Heart right ventricle (tissue), 16 donors: ENCODE measurements at regions not wholly inside any gene's neighbourhood (a gene's known extent, or its start where the extent isn't known, plus 50 kb on each side); places are given as distances from the start of the nearest gene placed in this dataset.

Experiments used
- ATAC-seq, 8 donors: fragments of 200-7000 bp; cut with Tn5 transposase; one replicate each; pipeline ENCODE4 v1.9.1; 2020; ENCODE audit warnings: mild to moderate bottlenecking in 8 of 8, moderate library complexity in 8 of 8, moderate number of reproducible peaks in 1 of 8
- DNase-seq, 2 donors: peaks; one replicate each; pipeline ENCODE4 v3.0.0-alpha.2; 2020
- H3K27ac ChIP-seq, 10 donors: fragments of 200-600 bp; sonication (generic) in 2 of 10; one replicate each; pipeline versions ENCODE4 v1.5.0 to v1.8.0; 2020 to 2022; ENCODE audit warnings: mild to moderate bottlenecking in 3 of 10
- H3K27me3 ChIP-seq, 7 donors: fragments of 200-600 bp; one replicate each; pipeline ENCODE4 v1.8.0; 2021 to 2022; ENCODE audit warnings: mild to moderate bottlenecking in 2 of 7
- H3K36me3 ChIP-seq, 9 donors: fragments of 200-600 bp; sonication (generic) in 1 of 9; one replicate each; pipeline versions ENCODE4 v1.5.0 to v1.8.0; 2020 to 2022; ENCODE audit warnings: mild to moderate bottlenecking in 2 of 9
- H3K4me1 ChIP-seq, 9 donors: fragments of 200-600 bp; sonication (generic) in 1 of 9; one replicate each; pipeline versions ENCODE4 v1.5.0 to v1.8.0; 2020 to 2022; ENCODE audit warnings: mild to moderate bottlenecking in 4 of 9
- H3K4me3 ChIP-seq, 10 donors: fragments of 200-600 bp; sonication (generic) in 2 of 10; one replicate each; pipeline versions ENCODE4 v1.5.0 to v1.8.0; 2020 to 2022; ENCODE audit warnings: mild to moderate bottlenecking in 7 of 10, moderate library complexity in 2 of 10
- H3K9me3 ChIP-seq, 11 donors: fragments of 200-600 bp in 10 of 11; sonication (generic) in 2 of 11; one replicate each; pipeline versions ENCODE4 v1.5.0 to v1.8.0; 2013 to 2022; ENCODE audit warnings: mild to moderate bottlenecking in 2 of 11, control low read depth in 1 of 11, moderate library complexity in 1 of 11
- WGBS, 2 donors: extraction: QIAGEN DNeasy Blood & Tissue Kit; methylation state at CpG; one replicate each; pipeline ENCODE4 v1.1.7; 2013; ENCODE audit warnings: inconsistent platforms in 1 of 2; 5-methylcytosine and 5-hydroxymethylcytosine counted together
- intact Hi-C, 10 donors: fragments of 100-400 bp; cut with DNase I; formaldehyde crosslinking; loops; one replicate each; pipeline versions ENCODE4 v1.11.1 to v1.14.2; 2022
- TF ChIP-seq, protein P1 (sequence below), 9 donors: fragments of 200-600 bp; sonication (generic) in 2 of 9; IDR thresholded peaks; one replicate each; pipeline versions ENCODE4 v1.5.0 to v1.8.0; 2021 to 2022; ENCODE audit warnings: antibody characterized with exemption in 9 of 9, mild to moderate bottlenecking in 5 of 9, moderate library complexity in 1 of 9
- donor health status: Arrhythmogenic right ventricular cardiomyopathy.
- donor health status: ischemic (EF 13 %, LVEDD 7.1; RV severe dilation, severe dysfunction).
- donor health status: healthy with polysubstance abuse.
- donor health status: DM: no; HTN: yes; CAD: no.
- donor health status: DM: no; HTN: no; CAD: no.
- donor health status: ischemic (EF 25% LVEDD 6.9; RV normal size, moderate dysfunction).
- donor health status: ischemic (EF 25% LVEDD 5.7; RV mildly dilated, moderate dysfunction).
- donor health status: healthy.
- donor health status: DM: yes; HTN: yes; CAD: no.
- donor health status: Ischemic cardiomyopathy.
- donor health status: ischemic (EF 35%, LVEDD 5.7; RV mildly dilated, moderate dysfunction).
- donor health status: nonischemic (EF 11% LVEDD 7.7; RV severe dilation, severe dysfunction).
- donor health status: DM: yes; HTN: yes; CAD: no.
- donor health status: PGD.
- donor health status: ischemic (EF 29% LVEDD 5.4; RV normal size, mild dysfunction).
- donor health status: nonischemic (EF 23%, LVEDD 6.1; RV moderate dilation, normal function).

DNA sequence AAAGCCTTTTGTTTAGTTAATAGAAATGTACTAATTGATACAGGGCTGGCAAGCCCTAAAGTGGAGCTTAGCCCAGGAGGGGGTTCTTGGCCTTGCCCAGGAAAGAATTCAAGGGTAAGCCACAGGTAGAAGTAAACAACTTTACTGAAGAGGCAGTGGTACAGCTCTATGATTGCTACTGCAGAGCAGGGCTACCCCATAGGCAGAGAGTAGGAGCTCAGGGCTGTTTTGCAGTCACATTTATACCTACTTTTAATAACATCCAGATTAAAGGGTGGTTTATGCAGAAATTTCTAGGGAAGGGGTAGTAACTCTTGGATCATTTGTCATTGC, 680.4 kb upstream of the GJE1 start:
- intact Hi-C loops = no loop called here
- no peak for DNase-seq

DNA sequence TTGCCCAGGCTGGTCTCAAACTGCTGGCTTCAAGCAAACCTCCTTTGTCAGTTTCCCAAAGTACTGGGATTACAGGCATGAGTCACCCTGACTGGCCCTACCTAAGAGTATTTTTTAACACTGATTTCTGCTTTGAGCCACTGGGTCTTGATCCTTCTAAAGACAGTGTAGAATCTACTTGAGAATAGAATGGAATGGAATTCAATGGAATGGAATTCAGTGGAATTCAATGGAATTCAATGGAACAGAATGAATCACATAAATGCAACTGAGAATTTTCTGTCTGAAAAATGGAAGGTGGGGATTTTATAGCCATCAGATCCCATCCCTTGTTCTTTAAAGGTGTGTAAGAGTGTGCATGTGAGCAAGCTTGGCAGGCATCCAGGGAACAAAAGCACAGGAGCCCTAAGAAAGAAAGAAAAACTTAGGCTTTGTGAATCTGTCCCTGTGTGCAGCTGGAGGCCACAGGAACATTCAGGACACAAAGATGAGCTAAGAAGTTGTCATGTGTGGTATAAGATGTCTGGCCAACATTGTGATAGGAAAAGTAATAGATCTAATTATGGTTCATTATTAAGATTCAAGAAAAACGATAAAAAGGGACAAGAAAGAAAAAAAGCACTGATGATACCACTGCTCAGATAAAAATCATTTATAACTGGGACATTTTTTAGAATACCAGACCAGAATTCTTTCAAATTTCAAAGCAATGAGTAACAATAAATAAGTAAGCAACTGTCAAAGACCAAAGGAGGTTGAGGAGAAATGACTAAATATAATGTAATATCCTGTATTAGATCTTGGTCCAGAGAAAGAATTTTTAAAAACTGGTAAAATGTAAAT, 681.0 kb upstream of the GJE1 start:
- Histone ChIP-seq H3K4me3 (no peak overlapping the region), H3K27me3 (no peaks in the 10 kb centered on the region), H3K4me1 (peaks cover 0 to 4% (median 0%) of the 10 kb centered on the region in 9 donors), H3K27ac (no peak overlapping the region), H3K9me3 (no peaks in the 10 kb centered on the region), H3K36me3 (no peaks in the 10 kb centered on the region)
- ATAC-seq (no peak), DNase-seq (no peak)
- WGBS, 2 donors = 66 to 71% methylated on average over 1 of the region's 1 CpG
- TF ChIP-seq, protein P1, sequence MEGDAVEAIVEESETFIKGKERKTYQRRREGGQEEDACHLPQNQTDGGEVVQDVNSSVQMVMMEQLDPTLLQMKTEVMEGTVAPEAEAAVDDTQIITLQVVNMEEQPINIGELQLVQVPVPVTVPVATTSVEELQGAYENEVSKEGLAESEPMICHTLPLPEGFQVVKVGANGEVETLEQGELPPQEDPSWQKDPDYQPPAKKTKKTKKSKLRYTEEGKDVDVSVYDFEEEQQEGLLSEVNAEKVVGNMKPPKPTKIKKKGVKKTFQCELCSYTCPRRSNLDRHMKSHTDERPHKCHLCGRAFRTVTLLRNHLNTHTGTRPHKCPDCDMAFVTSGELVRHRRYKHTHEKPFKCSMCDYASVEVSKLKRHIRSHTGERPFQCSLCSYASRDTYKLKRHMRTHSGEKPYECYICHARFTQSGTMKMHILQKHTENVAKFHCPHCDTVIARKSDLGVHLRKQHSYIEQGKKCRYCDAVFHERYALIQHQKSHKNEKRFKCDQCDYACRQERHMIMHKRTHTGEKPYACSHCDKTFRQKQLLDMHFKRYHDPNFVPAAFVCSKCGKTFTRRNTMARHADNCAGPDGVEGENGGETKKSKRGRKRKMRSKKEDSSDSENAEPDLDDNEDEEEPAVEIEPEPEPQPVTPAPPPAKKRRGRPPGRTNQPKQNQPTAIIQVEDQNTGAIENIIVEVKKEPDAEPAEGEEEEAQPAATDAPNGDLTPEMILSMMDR (IDR thresholded peaks at IDR 0.05) = no peak
- intact Hi-C loops = no loop called here

More for the DNA sequence above, 680.4 kb upstream of the GJE1 start:
- ATAC-seq = peak in 2 of 8 donors; percentile 9 to 50
- Histone ChIP-seq H3K27ac (peak overlapping the region in 1 of 10 donors; percentile 3), H3K4me1 (peaks cover 0 to 4% (median 0%) of the 10 kb centered on the region in 9 donors), H3K27me3 (no peaks in the 10 kb centered on the region), H3K36me3 (no peaks in the 10 kb centered on the region), H3K4me3 (no peak overlapping the region), H3K9me3 (no peaks in the 10 kb centered on the region)
- TF ChIP-seq, protein P1 (IDR thresholded peaks at IDR 0.05) = no peak

DNA sequence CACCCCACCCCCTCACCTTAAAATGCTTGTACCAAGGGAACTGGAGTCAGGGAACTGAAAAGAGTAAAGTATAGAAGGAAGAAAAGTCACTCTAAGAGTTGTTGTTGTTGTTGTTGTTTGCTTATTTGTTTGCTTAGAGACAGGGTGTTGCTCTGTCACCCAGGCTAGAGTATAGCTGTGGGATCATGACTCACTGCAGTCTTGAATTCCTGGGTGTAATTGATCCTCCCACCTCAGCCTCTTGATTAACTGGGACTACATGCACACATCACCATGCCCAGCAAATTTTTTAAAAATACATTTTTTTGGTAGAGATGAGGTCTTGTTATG, 681.6 kb upstream of the GJE1 start:
- DNase-seq (no peak), ATAC-seq (no peak)
- TF ChIP-seq, protein P1 (IDR thresholded peaks at IDR 0.05) = no peak
- Histone ChIP-seq H3K27ac (no peak overlapping the region), H3K4me1 (peaks cover 0 to 4% (median 0%) of the 10 kb centered on the region in 9 donors), H3K27me3 (no peaks in the 10 kb centered on the region), H3K4me3 (no peak overlapping the region), H3K9me3 (no peaks in the 10 kb centered on the region), H3K36me3 (no peaks in the 10 kb centered on the region)
- intact Hi-C loops = no loop called here

DNA sequence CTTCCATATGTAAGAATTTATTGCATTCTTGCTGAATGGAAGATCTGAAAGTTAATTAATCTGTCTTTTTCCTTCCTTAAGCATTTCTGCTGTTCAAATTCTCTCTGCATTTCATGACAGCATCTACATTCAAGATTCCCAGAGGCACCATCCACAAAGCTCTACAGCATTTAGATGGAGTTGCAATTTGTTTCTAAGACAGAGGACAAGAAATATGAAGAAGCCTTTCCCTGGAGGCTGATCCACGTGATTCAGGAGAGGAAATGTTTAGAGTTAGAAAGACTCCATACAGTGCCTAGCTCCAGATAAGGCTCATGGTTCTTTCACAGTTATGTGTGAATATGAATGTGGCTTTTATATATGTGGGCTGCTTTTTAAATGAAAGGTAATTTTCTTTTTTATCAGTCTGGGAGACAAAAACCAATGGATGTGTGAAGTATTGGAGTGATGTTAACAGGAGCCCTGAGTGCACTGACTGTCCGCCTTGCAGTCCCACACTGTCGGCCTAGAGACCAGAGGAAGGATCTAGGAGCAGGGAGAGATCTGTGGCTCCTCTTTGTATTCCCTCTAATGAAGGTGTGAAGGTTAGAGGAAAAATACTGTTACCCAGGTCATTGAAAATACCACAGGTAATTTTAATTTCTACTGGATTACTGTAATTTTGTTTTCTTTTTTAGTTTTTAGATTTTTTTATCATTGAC, 686.6 kb upstream of the GJE1 start:
- H3K36me3 ChIP-seq = no peaks in the 10 kb centered on the region
- no peaks in the 10 kb centered on the region for H3K27me3 ChIP-seq
- intact Hi-C loops = no loop called here
- ATAC-seq (no peak), DNase-seq (no peak)
- H3K9me3 ChIP-seq = no peaks in the 10 kb centered on the region
- TF ChIP-seq, protein P1 (IDR thresholded peaks at IDR 0.05) = no peak
- no peak overlapping the region for H3K4me3 ChIP-seq
- WGBS, 2 donors = 79 to 81% methylated on average over 3 of the region's 3 CpGs
- H3K27ac ChIP-seq = no peak overlapping the region
- H3K4me1 ChIP-seq = peaks cover 0 to 5% (median 0%) of the 10 kb centered on the region in 9 donors
